ENCODE measurements at regions not wholly inside any gene's neighbourhood (a gene's known extent, or its start where the extent isn't known, plus 50 kb on each side); places are given as distances from the start of the nearest gene placed in this dataset.

DNA sequence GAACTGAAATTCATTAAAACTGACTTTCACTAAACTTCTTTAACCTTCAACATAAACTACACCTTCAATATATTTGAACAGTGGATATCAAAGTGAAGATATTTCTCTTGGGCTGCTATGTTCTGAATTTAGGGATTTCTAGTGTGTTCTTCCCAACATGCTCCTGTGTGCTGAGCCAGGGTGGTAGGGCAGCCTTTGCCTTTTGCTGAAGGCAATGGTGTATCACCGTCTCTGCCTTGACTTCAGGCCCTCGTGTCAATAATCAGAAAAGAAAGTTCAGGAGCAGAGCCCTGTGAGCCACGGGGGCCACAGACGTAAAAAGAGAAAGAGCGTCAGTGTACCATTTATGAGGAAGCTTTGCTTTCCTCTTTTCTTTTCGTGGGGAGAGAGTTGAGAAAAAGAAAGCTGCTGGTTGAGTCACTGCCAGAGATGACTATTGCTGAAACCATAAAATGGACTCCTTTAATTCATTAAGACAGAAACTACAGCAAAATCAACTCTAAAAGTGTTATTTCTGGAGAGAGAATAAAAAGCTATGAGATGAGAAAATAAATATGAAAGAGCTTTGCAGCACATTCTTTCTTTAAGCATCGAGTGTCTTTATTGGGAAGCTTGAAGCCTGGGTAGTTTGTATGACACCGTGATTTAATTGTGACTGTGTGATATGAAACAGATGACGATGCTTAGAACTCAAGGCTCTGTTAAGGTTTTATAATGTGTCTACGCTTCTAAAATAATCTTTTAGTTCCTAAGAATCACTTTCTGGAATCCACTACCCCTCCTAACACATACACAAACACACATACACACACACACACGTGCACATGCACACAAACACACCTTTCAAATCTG, 271.8 kb upstream of the MTNR1B start (continued):
- TF ChIP-seq, protein P1, sequence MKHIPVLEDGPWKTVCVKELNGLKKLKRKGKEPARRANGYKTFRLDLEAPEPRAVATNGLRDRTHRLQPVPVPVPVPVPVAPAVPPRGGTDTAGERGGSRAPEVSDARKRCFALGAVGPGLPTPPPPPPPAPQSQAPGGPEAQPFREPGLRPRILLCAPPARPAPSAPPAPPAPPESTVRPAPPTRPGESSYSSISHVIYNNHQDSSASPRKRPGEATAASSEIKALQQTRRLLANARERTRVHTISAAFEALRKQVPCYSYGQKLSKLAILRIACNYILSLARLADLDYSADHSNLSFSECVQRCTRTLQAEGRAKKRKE (CRISPR knock-in tag; IDR thresholded peaks at IDR 0.05; ENCODE audit: low read depth) = no peak
- TF ChIP-seq KDM1A (IDR thresholded peaks at IDR 0.05; ENCODE audit: low read depth) (no peak), ZSCAN20 (CRISPR knock-in tag; IDR thresholded peaks at IDR 0.05) (no peak), EHMT2 (IDR thresholded peaks at IDR 0.05; ENCODE audit: low read depth) (no peak)

DNA sequence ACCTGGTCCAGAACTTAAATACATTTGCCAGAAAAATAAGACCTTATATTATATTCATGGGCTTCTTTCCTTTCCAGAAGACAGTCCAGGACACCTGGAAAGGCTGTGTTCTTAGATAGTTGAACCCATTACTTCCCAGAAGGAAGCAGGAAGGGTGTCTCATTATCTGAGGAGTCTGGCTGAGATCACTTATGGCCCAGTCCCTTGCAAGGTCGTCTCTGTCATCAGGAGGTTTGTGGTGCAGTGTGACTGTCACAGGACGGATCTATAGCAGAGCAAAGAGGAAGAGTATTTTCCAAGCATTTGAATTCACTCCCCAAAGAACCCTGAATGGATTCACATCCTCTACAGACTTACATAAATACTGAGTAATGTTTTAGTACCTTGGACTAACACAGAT, 270.7 kb upstream of the MTNR1B start:
- Histone ChIP-seq H3K9me3 (no peaks in the 10 kb centered on the region), H3K4me1 (no peaks in the 10 kb centered on the region), H3K4me3 (no peak overlapping the region), H3K27ac (no peak overlapping the region), H3K4me2 (no peak overlapping the region)
- CTCF ChIA-PET = no interaction called here
- POLR2A ChIA-PET = no interaction called here
- 25% methylated on average over 2 of the region's 2 CpGs for WGBS (ENCODE audit: missing lambda C conversion rate)
- ATAC-seq (no peak), FAIRE-seq (no peak), DNase-seq (ENCODE audit: low read depth in 1 of 2, low spot score in 1 of 2) (no peak)
- TF ChIP-seq, protein P2, sequence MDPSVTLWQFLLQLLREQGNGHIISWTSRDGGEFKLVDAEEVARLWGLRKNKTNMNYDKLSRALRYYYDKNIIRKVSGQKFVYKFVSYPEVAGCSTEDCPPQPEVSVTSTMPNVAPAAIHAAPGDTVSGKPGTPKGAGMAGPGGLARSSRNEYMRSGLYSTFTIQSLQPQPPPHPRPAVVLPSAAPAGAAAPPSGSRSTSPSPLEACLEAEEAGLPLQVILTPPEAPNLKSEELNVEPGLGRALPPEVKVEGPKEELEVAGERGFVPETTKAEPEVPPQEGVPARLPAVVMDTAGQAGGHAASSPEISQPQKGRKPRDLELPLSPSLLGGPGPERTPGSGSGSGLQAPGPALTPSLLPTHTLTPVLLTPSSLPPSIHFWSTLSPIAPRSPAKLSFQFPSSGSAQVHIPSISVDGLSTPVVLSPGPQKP (IDR thresholded peaks at IDR 0.05; ENCODE audit: low read depth, low read length) = no peak
- TF ChIP-seq PHF8 (IDR thresholded peaks at IDR 0.05; ENCODE audit: borderline replicate concordance, low read depth) = no peak
- no peak for TF ChIP-seq EHMT2 (IDR thresholded peaks at IDR 0.05; ENCODE audit: low read depth)
- TF ChIP-seq, protein P3, sequence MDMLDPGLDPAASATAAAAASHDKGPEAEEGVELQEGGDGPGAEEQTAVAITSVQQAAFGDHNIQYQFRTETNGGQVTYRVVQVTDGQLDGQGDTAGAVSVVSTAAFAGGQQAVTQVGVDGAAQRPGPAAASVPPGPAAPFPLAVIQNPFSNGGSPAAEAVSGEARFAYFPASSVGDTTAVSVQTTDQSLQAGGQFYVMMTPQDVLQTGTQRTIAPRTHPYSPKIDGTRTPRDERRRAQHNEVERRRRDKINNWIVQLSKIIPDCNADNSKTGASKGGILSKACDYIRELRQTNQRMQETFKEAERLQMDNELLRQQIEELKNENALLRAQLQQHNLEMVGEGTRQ (IDR thresholded peaks at IDR 0.05) = no peak
- TF ChIP-seq NFE2L2 (conservative IDR thresholded peaks at IDR 0.05; ENCODE audit: low read length) = no peak
- no peak for TF ChIP-seq NPAS2 (CRISPR knock-in tag; IDR thresholded peaks at IDR 0.05; ENCODE audit: borderline replicate concordance)
- TF ChIP-seq CBX8 (IDR thresholded peaks at IDR 0.05) = no peak
- TF ChIP-seq FOXS1 (CRISPR knock-in tag; IDR thresholded peaks at IDR 0.05) = no peak
- no peak for TF ChIP-seq ZC3H11A (IDR thresholded peaks at IDR 0.05)
- TF ChIP-seq HOXA7 (CRISPR knock-in tag; IDR thresholded peaks at IDR 0.05) = no peak
- no peak for TF ChIP-seq GATA3 (IDR thresholded peaks at IDR 0.05; ENCODE audit: borderline replicate concordance)
- TF ChIP-seq JUN (IDR thresholded peaks at IDR 0.05) = no peak

DNA sequence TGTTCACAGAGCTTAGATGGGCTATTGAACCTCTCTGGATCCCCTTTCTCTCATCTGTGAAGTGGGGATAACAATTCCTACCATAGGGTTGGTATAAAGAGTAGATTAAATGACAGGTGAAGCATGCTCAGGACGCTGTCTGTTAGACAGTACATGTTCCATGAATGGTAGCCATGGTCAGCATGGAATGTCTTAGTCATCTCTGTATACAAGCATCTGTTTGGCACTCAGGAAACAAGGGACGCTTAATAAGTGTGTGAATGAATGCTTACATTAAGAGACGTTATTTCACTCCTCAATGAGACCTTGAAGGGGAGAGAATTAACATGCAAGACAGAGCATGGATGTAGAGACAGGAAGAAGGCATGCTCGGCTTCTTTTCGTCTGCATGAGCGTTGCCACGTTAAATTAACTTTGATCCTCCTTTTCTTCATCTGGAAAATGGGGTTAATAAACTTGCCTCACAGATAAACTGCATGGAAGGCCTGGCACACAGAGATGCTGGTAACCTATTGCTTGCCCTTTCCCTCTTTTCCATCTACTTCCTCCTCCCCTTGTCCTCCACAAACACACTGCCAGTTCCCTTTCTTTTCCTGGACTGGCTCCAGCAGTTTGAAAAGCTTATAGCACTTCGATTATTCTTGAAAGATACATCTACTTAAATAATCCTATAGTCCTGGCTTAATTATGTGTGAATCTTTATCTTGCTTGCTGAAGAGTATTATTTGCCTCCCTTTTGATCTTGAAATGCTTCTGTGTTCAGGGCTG, 267.2 kb upstream of the MTNR1B start:
- FAIRE-seq (no peak), ATAC-seq (no peak), DNase-seq (ENCODE audit: low read depth in 1 of 2, low spot score in 1 of 2) (no peak)
- Histone ChIP-seq H3K9me3 (no peaks in the 10 kb centered on the region), H3K27ac (no peak overlapping the region), H3K4me3 (no peak overlapping the region), H3K4me2 (no peak overlapping the region), H3K4me1 (no peaks in the 10 kb centered on the region)
- ChIA-PET POLR2A (no interaction called here), CTCF (no interaction called here)
- whole genome bisulfite sequencing (ENCODE audit: missing lambda C conversion rate) = 42% methylated on average over 8 of the region's 8 CpGs
- TF ChIP-seq, protein P4, sequence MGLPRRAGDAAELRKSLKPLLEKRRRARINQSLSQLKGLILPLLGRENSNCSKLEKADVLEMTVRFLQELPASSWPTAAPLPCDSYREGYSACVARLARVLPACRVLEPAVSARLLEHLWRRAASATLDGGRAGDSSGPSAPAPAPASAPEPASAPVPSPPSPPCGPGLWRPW (IDR thresholded peaks at IDR 0.05) = no peak
- TF ChIP-seq, protein P5, sequence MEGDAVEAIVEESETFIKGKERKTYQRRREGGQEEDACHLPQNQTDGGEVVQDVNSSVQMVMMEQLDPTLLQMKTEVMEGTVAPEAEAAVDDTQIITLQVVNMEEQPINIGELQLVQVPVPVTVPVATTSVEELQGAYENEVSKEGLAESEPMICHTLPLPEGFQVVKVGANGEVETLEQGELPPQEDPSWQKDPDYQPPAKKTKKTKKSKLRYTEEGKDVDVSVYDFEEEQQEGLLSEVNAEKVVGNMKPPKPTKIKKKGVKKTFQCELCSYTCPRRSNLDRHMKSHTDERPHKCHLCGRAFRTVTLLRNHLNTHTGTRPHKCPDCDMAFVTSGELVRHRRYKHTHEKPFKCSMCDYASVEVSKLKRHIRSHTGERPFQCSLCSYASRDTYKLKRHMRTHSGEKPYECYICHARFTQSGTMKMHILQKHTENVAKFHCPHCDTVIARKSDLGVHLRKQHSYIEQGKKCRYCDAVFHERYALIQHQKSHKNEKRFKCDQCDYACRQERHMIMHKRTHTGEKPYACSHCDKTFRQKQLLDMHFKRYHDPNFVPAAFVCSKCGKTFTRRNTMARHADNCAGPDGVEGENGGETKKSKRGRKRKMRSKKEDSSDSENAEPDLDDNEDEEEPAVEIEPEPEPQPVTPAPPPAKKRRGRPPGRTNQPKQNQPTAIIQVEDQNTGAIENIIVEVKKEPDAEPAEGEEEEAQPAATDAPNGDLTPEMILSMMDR (IDR thresholded peaks at IDR 0.05) = no peak
- no peak for TF ChIP-seq CBX2 (IDR thresholded peaks at IDR 0.05; ENCODE audit: borderline replicate concordance, low read depth)
- no peak for TF ChIP-seq ZFP36 (IDR thresholded peaks at IDR 0.05; ENCODE audit: borderline replicate concordance, partially characterized antibody)
- no peak for TF ChIP-seq CHD4 (IDR thresholded peaks at IDR 0.05; ENCODE audit: borderline replicate concordance)
- no peak for TF ChIP-seq GATA3 (IDR thresholded peaks at IDR 0.05; ENCODE audit: borderline replicate concordance)
